ENCODE measurements at regions not wholly inside any gene's neighbourhood (a gene's known extent, or its start where the extent isn't known, plus 50 kb on each side); places are given as distances from the start of the nearest gene placed in this dataset.

DNA sequence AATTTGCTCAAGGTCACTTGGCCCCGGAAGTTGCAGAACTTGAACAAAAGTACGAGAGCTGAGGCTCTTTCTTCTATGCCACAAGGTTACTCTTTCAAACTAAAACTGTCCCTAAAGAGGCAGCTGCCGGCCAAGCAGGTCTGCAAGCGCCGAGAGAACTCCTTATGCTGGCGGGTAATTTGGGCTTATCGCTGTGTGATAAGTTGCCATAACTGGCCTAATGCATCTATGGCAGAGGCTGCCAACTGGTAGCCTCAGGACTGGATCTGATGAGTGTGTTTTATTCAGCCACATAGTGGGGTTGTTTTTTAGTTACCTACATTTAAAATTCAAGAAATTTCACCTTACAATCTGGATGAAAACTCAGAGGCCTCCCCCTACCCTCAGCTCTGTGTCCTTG lies 68.1 kb upstream of the SPOCK1 start:
- peaks cover 0 to 1% of the 10 kb centered on the region in 2 experiments for H3K27me3 ChIP-seq (ENCODE audit: control insufficient read depth in 2 of 2, insufficient read depth in 2 of 2, low read length in 2 of 2)
- no peaks in the 10 kb centered on the region for H3K9me1 ChIP-seq (replicated peaks; ENCODE audit: control insufficient read depth, extremely low read depth, insufficient read depth, low read length)
- FAIRE-seq (no peak), DNase-seq (ENCODE audit: low read depth, low spot score) (no peak)
- H3K9ac ChIP-seq (replicated peaks; ENCODE audit: extremely low read depth, insufficient read depth, low read length) = no peak overlapping the region
- no peaks in the 10 kb centered on the region for H4K20me1 ChIP-seq (replicated peaks; ENCODE audit: control insufficient read depth, extremely low read depth, insufficient read depth, low read length)
- H3K9me3 ChIP-seq (replicated peaks; ENCODE audit: control insufficient read depth, insufficient read depth, low read length) = no peaks in the 10 kb centered on the region
- H3K27ac ChIP-seq (ENCODE audit: insufficient read depth, low read depth, low read length) = no peak overlapping the region
- ChIA-PET CTCF (interaction anchor here (1.2 kb wide), 1 partner anchor 38 kb away, joined by 4 read pairs; no protein-coding TSS in a partner anchor), POLR2A (no interaction called here)
- H3K36me3 ChIP-seq (ENCODE audit: control insufficient read depth in 2 of 2, extremely low read depth in 1 of 2, insufficient read depth in 2 of 2, low read length in 2 of 2) = no peaks in the 10 kb centered on the region
- H3K79me2 ChIP-seq (ENCODE audit: control insufficient read depth, insufficient read depth, low read length) = no peaks in the 10 kb centered on the region
- no TSS peak for BruUV-seq (replicated peaks)
- H3K4me3 ChIP-seq (replicated peaks in 1 of 3; ENCODE audit: insufficient read depth in 1 of 3, low read depth in 1 of 3, low read length in 3 of 3) = no peak overlapping the region
- peaks cover 20% of the 10 kb centered on the region for H3K4me1 ChIP-seq (ENCODE audit: control insufficient read depth, extremely low read depth, insufficient read depth, low read length)
- intact Hi-C loops (cut with micrococcal nuclease) (no loop called here), dilution Hi-C loops (cut with MboI; ENCODE audit: extremely low pct_ligation_motif_present, low sequenced_read_pairs) (no loop called here)
- H2AFZ ChIP-seq (ENCODE audit: low read depth, low read length) = no peak overlapping the region
- no peak overlapping the region for H3K4me2 ChIP-seq (ENCODE audit: insufficient read depth, low read length)
- no peak for TF ChIP-seq GATA2 (IDR thresholded peaks at IDR 0.05; ENCODE audit: insufficient read depth, insufficient read length, low read depth, low read length)
- no peak for TF ChIP-seq CTCF (IDR thresholded peaks at IDR 0.05; ENCODE audit: extremely low read depth in 1 of 2, insufficient read depth in 1 of 2, low read depth in 1 of 2, low read length in 2 of 2)
- TF ChIP-seq EZH2 (IDR thresholded peaks at IDR 0.05; ENCODE audit: borderline replicate concordance, low read depth, low read length, severe bottlenecking) = no peak
- TF ChIP-seq MAX (IDR thresholded peaks at IDR 0.05; ENCODE audit: insufficient read depth, insufficient read length) = no peak
- TF ChIP-seq MYC (IDR thresholded peaks at IDR 0.05; ENCODE audit: low read depth, low read length) = no peak
- no peak for TF ChIP-seq FOS (IDR thresholded peaks at IDR 0.05; ENCODE audit: borderline replicate concordance, insufficient read depth, low read length)
- TF ChIP-seq POLR2A (IDR thresholded peaks at IDR 0.05; ENCODE audit: low read depth, low read length) = no peak
- TF ChIP-seq POLR2AphosphoS5 (IDR thresholded peaks at IDR 0.05; ENCODE audit: insufficient read depth, low read depth, low read length) = no peak
- TF ChIP-seq JUN (IDR thresholded peaks at IDR 0.05; ENCODE audit: borderline replicate concordance, insufficient read depth, insufficient read length, low read depth) = no peak

Measured in endothelial cell of umbilical vein (primary cell).